ENCODE measurements at regions not wholly inside any gene's neighbourhood (a gene's known extent, or its start where the extent isn't known, plus 50 kb on each side); places are given as distances from the start of the nearest gene placed in this dataset.

DNA sequence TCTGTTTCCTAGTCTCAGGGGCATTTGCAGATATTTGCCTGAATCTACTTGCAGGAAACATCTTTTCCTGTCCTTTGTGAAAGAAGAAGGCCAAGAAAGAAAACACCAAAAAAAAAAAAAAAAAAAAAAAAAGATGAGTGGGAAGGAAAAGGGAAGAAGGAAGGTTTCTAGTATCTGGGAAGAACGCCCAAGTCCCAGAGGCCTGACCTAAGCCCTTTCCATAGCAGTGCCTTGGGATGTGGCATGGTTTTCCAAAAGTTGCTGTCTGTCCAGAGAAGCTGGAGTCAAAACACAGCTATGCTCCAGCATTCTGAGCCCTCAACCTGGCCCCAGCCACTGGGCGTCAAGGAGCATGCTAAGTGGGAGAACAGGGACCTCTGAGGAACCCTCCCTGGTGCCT lies 123.5 kb downstream of the INHBB start:
- Histone ChIP-seq H3K4me3 (no peak overlapping the region), H3K27ac (peak overlapping the region; percentile 94 to 95), H3K9me3 (no peaks in the 10 kb centered on the region), H3K4me1 (peaks cover 4 to 17% of the 10 kb centered on the region in 2 donors), H3K36me3 (no peaks in the 10 kb centered on the region), H3K27me3 (no peaks in the 10 kb centered on the region)
- DNase-seq (ENCODE audit: low spot score in 2 of 2): no peak
- intact Hi-C loops (cut with DNase I; ENCODE audit: low total_unique reads): no loop called here
- TF ChIP-seq POLR2A (IDR thresholded peaks at IDR 0.05) (no peak), POLR2AphosphoS5 (IDR thresholded peaks at IDR 0.05) (no peak)
- TF ChIP-seq, protein P1, sequence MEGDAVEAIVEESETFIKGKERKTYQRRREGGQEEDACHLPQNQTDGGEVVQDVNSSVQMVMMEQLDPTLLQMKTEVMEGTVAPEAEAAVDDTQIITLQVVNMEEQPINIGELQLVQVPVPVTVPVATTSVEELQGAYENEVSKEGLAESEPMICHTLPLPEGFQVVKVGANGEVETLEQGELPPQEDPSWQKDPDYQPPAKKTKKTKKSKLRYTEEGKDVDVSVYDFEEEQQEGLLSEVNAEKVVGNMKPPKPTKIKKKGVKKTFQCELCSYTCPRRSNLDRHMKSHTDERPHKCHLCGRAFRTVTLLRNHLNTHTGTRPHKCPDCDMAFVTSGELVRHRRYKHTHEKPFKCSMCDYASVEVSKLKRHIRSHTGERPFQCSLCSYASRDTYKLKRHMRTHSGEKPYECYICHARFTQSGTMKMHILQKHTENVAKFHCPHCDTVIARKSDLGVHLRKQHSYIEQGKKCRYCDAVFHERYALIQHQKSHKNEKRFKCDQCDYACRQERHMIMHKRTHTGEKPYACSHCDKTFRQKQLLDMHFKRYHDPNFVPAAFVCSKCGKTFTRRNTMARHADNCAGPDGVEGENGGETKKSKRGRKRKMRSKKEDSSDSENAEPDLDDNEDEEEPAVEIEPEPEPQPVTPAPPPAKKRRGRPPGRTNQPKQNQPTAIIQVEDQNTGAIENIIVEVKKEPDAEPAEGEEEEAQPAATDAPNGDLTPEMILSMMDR (IDR thresholded peaks at IDR 0.05): no peak

DNA sequence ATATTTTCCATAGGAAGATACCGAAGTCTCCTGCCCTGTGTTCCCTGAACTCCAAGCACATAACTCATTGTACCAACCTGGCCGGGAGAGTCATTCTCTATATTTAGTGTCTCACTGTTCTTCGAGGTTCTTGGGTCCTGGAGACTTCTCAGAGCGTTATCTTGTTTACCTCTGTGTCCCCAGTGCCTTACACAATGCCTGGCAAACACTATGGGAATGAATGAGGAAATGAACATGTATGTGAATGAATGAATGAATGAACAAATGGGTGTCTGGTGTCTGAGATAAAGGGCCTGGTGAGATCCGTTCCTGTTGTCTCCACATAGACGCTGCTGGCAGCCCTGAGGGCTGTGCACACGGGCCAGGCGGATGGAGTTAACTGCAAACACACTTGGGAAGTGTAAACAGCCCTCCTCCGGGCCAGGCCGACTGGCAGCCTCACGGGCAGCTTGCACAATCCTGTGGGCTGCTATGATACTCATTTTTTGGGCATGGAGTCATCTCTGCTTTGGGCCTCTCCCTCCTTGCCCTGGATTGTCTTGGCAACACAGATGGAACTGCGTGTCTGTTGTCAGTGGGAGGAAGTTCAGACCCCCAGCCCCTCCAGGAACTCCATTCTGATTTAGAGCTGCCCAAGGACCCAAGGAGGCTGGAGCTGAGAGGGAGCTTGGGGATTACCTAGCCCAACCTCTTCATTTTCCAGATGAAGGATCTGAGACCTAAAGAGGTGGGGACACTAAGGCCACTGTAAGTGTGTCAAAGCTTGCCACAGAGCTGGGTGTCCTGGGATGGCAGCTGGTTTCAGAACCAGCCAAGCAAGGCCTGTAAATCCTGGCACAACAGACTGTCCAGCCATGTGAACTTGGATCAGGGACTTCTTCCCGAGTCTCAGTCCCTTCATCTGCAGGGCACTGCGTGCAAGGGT lies 124.4 kb downstream of the INHBB start:
- TF ChIP-seq, protein P1 (IDR thresholded peaks at IDR 0.05): no peak
- no peak for TF ChIP-seq POLR2A (IDR thresholded peaks at IDR 0.05)
- TF ChIP-seq POLR2AphosphoS5 (IDR thresholded peaks at IDR 0.05): peak; percentile 80 to 91 (median 88)
- H3K36me3 ChIP-seq: no peaks in the 10 kb centered on the region
- H3K4me3 ChIP-seq: no peak overlapping the region
- peak; percentile 89 to 91 for DNase-seq (ENCODE audit: low spot score in 2 of 2)
- peaks cover 4 to 17% of the 10 kb centered on the region in 2 donors for H3K4me1 ChIP-seq
- intact Hi-C loops (cut with DNase I; ENCODE audit: low total_unique reads): no loop called here
- peak overlapping the region; percentile 94 to 95 for H3K27ac ChIP-seq
- no peaks in the 10 kb centered on the region for H3K9me3 ChIP-seq
- H3K27me3 ChIP-seq: no peaks in the 10 kb centered on the region

- peak overlapping the region; percentile 94 to 95 for H3K27ac ChIP-seq
- no peaks in the 10 kb centered on the region for H3K27me3 ChIP-seq
- TF ChIP-seq POLR2A (IDR thresholded peaks at IDR 0.05) (no peak), POLR2AphosphoS5 (IDR thresholded peaks at IDR 0.05) (no peak)
- TF ChIP-seq, protein P1 (IDR thresholded peaks at IDR 0.05): no peak
- no peaks in the 10 kb centered on the region for H3K36me3 ChIP-seq
- no peak for DNase-seq (ENCODE audit: low spot score in 2 of 2)
- H3K4me1 ChIP-seq: peaks cover 4 to 17% of the 10 kb centered on the region in 2 donors
- H3K4me3 ChIP-seq: no peak overlapping the region
- intact Hi-C loops (cut with DNase I; ENCODE audit: low total_unique reads): no loop called here
- H3K9me3 ChIP-seq: no peaks in the 10 kb centered on the region
These were observed 125.2 kb downstream of the INHBB start for GRCh38 chr2:120471166-120471565.

GRCh38 chr2:120472031-120472430 lies 126.1 kb downstream of the INHBB start:
- intact Hi-C loops (cut with DNase I; ENCODE audit: low total_unique reads): no loop called here
- Histone ChIP-seq H3K36me3 (no peaks in the 10 kb centered on the region), H3K9me3 (no peaks in the 10 kb centered on the region), H3K27ac (peak overlapping the region; percentile 94 to 95), H3K27me3 (no peaks in the 10 kb centered on the region), H3K4me1 (peaks cover 4 to 17% of the 10 kb centered on the region in 2 donors), H3K4me3 (no peak overlapping the region)
- no peak for DNase-seq (ENCODE audit: low spot score in 2 of 2)
- no peak for TF ChIP-seq POLR2AphosphoS5 (IDR thresholded peaks at IDR 0.05)
- TF ChIP-seq, protein P1 (IDR thresholded peaks at IDR 0.05): no peak
- TF ChIP-seq POLR2A (IDR thresholded peaks at IDR 0.05): no peak

DNA sequence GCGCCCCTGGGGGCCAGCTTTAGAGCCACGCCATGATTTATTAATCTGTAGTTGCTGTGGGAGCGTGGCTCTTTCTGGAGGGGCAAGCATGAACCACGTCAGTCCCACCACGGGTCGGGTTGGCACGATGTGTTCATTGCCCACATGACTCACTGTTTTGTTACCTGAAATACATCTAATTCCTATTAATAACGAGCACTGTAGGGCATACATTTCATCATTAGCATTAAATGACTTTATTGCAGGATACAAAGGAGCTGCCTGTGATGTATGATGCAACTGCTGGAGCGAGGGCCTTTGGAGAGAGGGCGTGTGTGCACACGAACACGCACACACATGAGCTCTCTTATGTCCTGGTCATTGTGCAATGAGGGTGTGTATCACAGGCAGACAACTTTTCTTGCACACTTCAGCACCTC lies 127.0 kb downstream of the INHBB start:
- Histone ChIP-seq H3K4me1 (peaks cover 4 to 17% of the 10 kb centered on the region in 2 donors), H3K27me3 (no peaks in the 10 kb centered on the region), H3K36me3 (no peaks in the 10 kb centered on the region), H3K4me3 (no peak overlapping the region), H3K9me3 (no peaks in the 10 kb centered on the region), H3K27ac (peak overlapping the region; percentile 94 to 95)
- intact Hi-C loops (cut with DNase I; ENCODE audit: low total_unique reads): no loop called here
- peak in 1 of 2 donors; percentile 38 for DNase-seq (ENCODE audit: low spot score in 2 of 2)
- TF ChIP-seq POLR2A (IDR thresholded peaks at IDR 0.05): no peak
- TF ChIP-seq POLR2AphosphoS5 (IDR thresholded peaks at IDR 0.05): peak in 2 of 3 donors; percentile 45 to 52
- TF ChIP-seq, protein P1 (IDR thresholded peaks at IDR 0.05): no peak
